Globus pallidus (tissue), 1 donor: ENCODE measurements at regions not wholly inside any gene's neighbourhood (a gene's known extent, or its start where the extent isn't known, plus 50 kb on each side); places are given as distances from the start of the nearest gene placed in this dataset.
A peak's percentile ranks its signal among the peaks of the same experiment; 100 is the strongest.
"Not testable (repeated sequence)": the region's sequence is repeated elsewhere in the genome, so short reads cannot be mapped to it uniquely, and the experiment has no call there.

Source experiments
- DNase-seq: peaks from one replicate; pipeline ENCODE4 v3.0.0-alpha.2; 2015; ENCODE audit warnings: low spot score

DNA sequence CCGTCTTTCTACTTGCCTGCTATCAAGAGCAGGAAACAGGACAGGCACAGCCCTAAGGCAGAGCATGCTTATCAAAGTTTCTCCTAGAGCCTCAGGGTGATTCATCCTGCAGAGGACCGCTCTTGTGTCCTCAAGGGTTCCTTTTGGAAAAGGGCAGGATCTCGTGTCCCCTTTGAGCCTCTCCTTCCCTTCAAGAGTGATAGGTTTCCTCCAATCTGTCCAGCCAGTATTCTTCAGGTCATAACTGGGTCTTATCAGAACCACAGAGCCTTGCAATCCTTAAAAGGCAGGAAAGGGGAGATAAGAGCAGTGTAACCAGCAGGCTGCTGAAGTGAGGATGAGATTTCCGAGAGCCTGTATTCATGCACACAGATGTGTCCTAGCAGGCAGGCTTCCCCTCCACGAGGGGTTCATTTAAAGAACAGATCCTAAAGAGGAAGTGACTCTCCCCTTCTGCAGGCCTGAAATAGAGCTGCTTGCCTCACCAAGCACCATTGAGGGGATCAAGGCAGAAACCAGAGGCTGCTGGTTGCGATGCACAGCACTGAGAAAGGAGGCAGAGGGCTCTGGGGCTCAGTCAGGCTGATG lies 90.5 kb upstream of the SVIL start:
- DNase-seq, result no peak

DNA sequence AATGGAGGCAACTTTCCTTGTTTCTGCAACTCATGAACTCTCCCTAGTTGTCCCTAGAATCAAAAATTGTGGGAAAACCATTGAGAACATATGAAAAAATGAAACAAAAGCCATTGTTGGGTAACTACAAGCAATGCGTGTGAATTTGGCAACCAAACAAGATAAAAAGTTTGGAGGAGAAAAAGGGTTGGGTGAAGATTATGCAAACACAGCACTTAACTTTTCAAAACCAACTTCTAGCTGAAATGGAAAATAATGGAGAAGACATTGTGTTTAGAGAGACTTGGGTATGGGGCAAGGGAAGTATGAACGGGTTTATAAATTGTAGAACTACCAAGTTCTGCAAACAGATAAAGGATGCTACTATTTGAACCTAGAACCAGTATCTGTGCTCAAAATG lies 89.0 kb upstream of the SVIL start:
- DNase-seq, result no peak

DNA sequence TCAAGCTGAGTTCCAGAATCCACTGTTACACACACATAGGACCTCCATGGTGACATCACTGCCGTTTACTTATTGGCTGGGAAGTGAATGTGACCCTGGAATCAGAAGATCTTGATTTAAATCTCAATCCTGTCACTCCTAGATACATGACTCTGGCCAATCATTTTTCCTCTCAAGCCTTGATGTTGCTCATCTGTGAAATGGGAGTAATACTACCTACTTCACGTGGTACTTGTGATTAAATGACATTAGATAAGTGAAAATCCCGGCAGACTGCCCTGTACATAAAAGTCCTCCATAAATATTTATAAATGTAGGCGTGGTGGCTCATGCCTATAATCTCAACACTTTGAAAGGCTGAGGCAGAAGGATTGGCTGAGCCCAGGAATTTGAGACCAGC lies 88.0 kb upstream of the SVIL start:
- no peak for DNase-seq

DNA sequence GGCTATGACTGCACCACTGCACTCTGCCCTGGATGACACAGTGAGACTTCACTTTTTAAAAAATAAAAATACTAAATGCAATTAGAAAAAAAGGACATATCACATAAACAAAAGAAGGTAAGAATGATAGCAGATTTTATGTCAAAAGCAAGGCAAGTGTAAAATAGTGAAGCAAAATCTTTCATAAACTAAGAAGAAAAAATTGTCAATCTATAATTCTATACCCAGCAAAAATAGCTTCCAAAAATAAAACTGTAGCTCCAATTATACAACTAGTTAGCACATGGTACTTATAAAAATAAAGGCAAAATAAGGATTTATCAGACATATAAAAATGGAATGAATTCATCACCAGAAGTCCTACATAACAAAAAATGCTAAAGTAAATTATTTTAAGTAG lies 85.4 kb upstream of the SVIL start:
- no peak for DNase-seq

GRCh38 chr10:29719281-29719675 lies 84.5 kb upstream of the SVIL start:
- DNase-seq, result no peak

- DNase-seq, result no peak
These were observed 80.5 kb upstream of the SVIL start for GRCh38 chr10:29715296-29715695.

DNA sequence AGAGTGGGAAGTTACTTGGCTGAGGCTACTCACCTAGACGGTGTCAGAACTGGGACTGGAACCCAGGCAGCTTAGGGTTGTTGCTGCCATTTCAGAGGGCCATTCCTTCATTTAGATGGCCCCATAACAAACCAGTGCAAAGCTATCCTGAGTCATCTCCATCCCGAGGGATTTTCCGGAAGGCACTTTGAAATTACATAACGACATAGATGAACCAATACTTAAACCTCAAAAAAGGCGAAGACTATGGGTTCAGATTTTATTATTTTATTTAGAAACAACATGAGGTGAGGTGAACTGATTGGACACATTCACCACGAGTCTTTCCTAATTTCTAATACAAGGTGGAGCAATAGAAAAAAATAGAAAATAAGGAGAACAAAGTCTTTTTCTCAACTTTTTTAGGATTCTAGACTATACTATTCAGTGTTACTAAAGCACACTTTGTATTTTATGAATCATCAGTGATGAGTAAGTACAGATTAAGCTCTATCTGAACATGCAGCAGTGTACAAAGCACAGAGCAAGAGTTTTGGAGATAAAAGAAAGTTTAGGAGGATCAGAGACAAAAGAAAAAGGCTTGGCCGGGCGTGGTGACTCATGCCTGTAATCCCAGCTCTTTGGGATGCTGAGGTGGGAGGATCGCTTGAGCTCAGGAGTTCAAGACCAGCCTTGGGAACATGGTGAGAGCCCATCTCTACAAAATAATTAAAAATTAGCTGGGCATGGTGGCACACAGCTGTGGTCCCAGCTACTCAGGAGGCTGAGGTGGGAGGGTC lies 79.5 kb upstream of the SVIL start:
- no peak for DNase-seq

DNA sequence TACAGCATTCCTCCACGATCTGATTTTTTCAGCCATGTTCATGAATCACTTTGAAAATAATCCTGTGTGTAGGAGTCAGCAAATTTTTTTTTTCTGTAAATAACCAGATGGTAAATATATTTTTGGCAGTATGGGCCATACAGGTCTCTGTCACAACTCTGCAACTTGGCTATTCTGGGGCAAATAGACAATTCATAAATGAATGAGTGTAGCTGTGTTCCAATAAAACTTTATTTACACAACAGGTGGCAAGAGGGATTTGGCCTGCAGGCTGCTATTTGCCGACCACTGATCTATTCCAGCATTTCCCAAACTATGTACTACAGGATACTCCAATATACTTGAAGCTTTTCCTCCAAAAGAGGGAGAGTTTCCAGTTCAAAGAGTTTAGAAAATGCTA lies 78.7 kb upstream of the SVIL start:
- DNase-seq, result no peak

GRCh38 chr10:29712108-29712507 lies 77.3 kb upstream of the SVIL start:
- no peak for DNase-seq

- DNase-seq, result no peak
These were observed 75.4 kb upstream of the SVIL start for GRCh38 chr10:29710128-29710527.

DNA sequence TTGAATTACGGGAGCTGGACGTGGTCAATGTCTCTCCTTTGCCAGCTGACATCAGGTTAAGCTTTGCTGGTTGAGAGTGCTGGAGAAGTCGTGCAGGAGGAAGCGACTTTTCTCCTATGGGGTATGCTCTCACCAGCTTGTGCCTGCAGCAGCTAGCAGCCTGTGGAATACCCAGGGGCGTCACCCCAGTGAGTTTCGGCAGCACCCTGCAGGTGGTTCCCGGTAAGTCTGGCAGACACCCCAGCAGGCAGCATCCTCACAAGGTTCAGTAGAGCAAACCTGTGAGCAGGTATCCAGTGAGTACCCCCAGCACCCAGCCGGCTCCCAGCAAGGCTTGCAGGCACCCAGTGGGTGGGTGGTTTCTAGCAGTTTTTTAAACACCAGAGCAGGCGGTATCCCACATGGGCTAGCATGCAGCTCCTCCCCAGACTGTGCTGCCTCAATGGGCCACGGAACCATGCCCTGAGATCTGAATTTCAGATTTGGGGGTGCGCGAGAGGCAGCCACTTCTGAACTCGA lies 74.8 kb upstream of the SVIL start:
- DNase-seq, result no peak

DNA sequence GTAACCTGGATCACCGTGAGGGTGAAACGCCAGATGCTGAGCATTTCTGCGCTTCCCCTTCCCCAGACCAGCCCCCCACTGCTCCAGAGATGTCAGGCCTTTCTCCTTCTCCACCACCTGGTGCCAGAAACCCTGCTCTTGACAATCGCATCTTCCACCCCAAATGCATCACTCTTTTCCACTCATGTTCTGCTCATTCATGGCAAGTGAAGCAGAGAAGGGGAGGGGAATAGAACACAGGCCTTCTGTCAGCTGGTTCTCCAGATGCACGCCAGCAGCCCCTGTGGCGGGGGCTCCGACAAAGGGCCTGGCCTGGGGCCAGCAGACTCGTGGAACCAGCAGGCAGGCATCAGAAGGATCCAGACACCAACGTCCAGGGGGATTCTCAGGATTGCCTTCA lies 68.5 kb upstream of the SVIL start:
- no peak for DNase-seq

DNA sequence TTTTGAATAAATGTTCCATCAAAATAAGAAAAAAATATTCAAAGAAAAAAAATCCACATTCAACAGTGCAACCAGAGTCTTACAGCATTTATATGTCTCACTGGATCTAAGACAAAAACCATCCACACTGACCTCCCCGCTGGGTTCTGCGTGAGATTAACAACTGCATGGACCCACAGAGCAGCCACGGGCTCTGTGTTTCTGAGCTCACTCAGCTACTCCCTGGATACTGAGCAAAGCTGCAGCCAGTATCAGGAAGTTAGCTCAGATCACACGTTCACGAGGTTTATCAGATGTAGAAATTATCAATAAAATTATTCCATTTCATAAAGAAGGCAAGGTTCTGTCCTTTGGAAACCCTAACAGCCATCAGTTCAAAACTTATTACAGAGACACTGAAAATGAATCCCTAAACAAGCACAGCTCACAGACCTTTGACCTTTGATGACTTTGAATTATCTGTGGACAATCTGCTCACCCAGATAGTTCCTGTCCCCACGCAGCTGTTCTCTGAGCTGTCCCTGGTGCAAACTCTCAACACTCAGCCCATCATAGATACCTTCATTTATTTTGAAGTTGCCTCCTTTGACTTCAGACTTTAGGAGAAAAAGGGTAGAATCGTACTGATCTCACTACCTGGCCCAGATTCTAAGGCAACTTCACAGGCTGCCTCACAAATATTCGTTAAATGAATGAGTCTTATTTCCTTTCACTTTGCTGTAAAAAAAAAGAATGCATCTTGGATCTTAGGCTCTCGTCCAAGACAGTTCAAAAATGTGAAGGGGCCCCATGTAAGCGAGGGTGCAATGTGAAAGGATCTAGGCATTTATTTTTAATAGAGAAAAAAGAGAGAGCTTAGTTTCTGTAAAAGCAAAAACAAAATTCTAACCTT lies 67.7 kb upstream of the SVIL start:
- DNase-seq, result no peak

DNA sequence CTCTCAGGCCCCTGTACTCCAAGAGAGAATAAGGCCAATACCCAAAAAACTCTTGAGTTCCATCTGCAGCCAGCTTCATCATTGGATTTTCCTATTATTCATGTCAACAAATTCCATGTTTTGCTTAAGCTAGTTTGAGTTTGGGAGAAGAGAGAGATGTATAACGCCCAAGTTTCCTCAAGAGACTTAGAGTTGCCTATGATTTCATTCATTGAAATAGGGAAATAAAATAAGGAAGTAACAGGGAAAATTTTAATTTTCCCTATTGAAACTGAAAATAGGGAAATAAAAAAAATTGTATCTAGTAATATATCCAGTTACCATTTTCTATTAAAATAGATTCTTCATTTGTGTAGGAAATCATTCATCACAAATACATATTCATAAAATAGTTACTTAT lies 66.5 kb upstream of the SVIL start:
- no peak for DNase-seq

DNA sequence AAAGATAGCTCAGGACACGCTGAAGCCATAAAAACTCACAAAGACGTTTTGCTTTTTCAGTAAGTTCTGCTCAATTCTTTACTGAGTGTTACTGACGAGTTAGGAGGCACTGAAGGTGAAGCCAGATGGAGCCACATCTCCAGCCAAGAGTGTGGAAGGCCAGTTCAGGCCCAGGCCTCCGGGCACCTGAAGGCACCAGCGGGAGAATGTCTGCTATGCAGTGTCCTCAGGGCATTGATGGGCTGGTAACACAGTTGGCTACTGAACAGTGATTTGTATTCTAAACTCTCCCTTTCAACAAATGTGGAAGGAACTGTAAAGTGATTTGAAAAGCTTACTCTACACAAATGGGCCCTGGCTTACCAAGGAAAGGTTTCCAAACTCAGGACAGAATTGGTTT lies 64.8 kb upstream of the SVIL start:
- no peak for DNase-seq

GRCh38 chr10:29698773-29699490 lies 64.2 kb upstream of the SVIL start:
- DNase-seq, result no peak

DNA sequence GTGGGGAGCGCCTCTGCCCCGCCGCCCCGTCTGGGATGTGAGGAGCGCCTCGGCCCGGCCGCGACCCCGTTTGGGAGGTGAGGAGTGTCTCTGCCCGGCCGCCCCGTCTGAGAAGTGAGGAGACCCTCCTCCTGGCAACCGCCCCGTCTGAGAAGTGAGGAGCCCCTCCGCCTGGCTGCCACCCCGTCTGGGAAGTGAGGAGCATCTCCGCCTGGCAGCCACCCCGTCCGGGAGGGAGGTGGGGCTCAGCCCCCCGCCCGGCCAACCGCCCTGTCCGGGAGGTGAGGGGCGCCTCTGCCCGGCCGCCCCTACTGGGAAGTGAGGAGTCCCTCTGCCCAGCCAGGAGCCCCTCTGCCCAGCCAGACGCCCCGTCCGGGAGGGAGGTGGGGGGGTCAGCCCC lies 61.8 kb upstream of the SVIL start:
- DNase-seq, result not testable (repeated sequence)

DNA sequence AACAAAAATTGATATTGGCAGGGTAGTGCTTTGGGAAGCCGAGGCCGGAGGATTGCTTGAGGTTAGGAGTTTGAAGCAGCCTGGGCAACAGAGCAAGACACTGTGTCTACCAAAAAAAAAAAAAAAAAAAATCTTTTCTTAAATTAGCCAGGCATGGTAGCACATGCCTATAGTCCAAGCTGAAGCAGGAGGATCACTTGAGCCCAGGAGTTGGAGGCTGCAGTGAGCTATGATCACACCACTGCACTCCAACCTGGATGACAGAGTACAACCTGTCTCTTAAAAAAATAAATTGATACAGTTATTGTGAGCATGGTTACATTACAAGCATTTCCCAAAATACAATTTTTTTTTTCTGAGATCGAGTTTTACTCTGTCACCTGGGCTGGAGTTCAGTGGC lies 59.4 kb upstream of the SVIL start:
- DNase-seq, result no peak

GRCh38 chr10:29692121-29692539 lies 57.4 kb upstream of the SVIL start:
- DNase-seq, result no peak

- DNase-seq, result no peak
These were observed 56.8 kb upstream of the SVIL start for GRCh38 chr10:29691564-29692072.

- DNase-seq, result no peak
These were observed 54.2 kb upstream of the SVIL start for GRCh38 chr10:29689001-29689400.

GRCh38 chr10:29688230-29688661 lies 53.5 kb upstream of the SVIL start:
- peak; percentile 9 for DNase-seq
